ENCODE measurements at regions not wholly inside any gene's neighbourhood (a gene's known extent, or its start where the extent isn't known, plus 50 kb on each side); places are given as distances from the start of the nearest gene placed in this dataset.

DNA sequence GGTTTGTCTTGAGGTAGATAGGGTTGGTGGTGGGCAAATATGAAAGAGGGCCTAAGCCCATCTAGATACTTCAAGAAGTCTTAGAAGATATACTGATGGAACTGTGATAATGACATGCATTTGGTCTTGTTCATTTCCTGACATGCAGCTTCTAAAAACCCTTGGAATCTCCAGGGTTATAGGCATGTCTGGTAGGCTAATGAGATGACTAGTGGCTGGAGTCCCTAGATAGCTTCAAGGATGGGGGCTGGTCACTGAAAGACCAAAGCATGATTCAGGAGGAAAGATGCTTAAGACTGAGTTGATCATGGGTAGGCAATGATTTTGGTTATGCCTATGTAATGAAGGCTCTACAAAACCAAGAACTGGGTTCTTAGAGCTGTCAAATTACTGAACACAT lies 217.9 kb upstream of the MOCS1 start:
- H3K27ac Mint-ChIP-seq (ENCODE audit: unreplicated experiment) = no peak overlapping the region
- DNase-seq (ENCODE audit: low spot score) = no peak
- TF ChIP-seq, protein P1, sequence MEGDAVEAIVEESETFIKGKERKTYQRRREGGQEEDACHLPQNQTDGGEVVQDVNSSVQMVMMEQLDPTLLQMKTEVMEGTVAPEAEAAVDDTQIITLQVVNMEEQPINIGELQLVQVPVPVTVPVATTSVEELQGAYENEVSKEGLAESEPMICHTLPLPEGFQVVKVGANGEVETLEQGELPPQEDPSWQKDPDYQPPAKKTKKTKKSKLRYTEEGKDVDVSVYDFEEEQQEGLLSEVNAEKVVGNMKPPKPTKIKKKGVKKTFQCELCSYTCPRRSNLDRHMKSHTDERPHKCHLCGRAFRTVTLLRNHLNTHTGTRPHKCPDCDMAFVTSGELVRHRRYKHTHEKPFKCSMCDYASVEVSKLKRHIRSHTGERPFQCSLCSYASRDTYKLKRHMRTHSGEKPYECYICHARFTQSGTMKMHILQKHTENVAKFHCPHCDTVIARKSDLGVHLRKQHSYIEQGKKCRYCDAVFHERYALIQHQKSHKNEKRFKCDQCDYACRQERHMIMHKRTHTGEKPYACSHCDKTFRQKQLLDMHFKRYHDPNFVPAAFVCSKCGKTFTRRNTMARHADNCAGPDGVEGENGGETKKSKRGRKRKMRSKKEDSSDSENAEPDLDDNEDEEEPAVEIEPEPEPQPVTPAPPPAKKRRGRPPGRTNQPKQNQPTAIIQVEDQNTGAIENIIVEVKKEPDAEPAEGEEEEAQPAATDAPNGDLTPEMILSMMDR (IDR thresholded peaks at IDR 0.05; ENCODE audit: unreplicated experiment) = no peak
- no peaks in the 10 kb centered on the region for H3K36me3 Mint-ChIP-seq (ENCODE audit: low read depth, unreplicated experiment)
- no peaks in the 10 kb centered on the region for H3K9me3 Mint-ChIP-seq (ENCODE audit: unreplicated experiment)
- H3K4me3 Mint-ChIP-seq (ENCODE audit: unreplicated experiment) = no peak overlapping the region
- no peaks in the 10 kb centered on the region for H3K4me1 Mint-ChIP-seq (ENCODE audit: unreplicated experiment)
- H3K27me3 Mint-ChIP-seq (ENCODE audit: unreplicated experiment) = no peaks in the 10 kb centered on the region

DNA sequence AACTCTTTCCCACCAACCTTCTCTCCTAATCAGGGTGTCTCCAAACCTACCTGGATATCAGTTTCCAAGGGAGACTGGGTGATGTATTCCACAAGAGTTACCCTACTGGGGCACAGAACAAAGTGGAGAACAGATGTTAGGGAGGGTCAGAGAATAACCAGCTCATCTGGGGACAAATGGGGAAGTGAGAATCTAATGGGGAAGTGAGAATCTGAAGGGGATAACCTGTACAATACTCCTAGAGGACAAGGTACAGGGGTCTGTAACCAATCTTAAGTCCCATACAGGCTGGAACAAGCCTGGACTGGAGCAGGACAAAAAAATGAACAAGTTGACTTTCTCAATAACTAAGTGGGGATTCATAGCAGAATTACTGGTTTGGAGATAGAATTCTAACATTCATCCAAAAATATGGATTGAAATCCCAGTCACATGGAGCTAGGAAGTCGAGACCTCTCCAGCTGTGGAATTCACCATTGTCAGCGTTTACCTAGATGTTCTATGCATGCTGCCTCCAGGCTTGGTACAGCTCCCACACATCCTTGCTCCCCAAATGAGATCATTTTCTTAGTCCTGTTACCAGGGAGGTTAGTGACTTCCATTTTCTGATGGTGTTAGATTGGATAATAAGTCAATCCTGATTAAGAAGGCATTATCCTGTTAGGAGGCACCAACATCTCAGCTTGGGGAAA lies 214.8 kb upstream of the MOCS1 start:
- TF ChIP-seq, protein P1 (IDR thresholded peaks at IDR 0.05; ENCODE audit: unreplicated experiment) = no peak
- Mint-ChIP-seq H3K27ac (ENCODE audit: unreplicated experiment) (no peak overlapping the region), H3K27me3 (ENCODE audit: unreplicated experiment) (peaks cover 2% of the 10 kb centered on the region), H3K4me3 (ENCODE audit: unreplicated experiment) (no peak overlapping the region), H3K4me1 (ENCODE audit: unreplicated experiment) (no peaks in the 10 kb centered on the region), H3K36me3 (ENCODE audit: low read depth, unreplicated experiment) (no peaks in the 10 kb centered on the region), H3K9me3 (ENCODE audit: unreplicated experiment) (no peaks in the 10 kb centered on the region)
- no peak for DNase-seq (ENCODE audit: low spot score)

DNA sequence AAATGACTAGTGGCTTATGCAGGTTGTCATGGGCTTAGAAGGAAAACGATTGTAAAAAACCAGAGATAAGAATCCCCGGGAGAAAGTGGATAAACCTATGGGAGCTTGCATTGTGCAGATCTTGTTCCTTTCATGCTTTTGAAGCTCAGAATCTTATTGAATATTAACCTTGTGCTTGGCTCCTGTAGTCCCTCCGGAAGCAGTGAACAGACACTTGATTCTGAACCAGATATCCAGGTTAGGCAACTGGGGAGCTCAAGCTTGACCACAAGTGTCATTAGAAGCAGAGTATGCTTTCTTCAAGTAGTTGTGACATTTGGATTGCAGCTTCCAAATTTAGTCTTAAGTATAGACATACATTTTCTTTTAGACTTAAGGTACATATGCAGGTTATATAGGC lies 212.6 kb upstream of the MOCS1 start:
- DNase-seq (ENCODE audit: low spot score) = no peak
- no peaks in the 10 kb centered on the region for H3K36me3 Mint-ChIP-seq (ENCODE audit: low read depth, unreplicated experiment)
- H3K4me3 Mint-ChIP-seq (ENCODE audit: unreplicated experiment) = no peak overlapping the region
- no peaks in the 10 kb centered on the region for H3K9me3 Mint-ChIP-seq (ENCODE audit: unreplicated experiment)
- peaks cover 2% of the 10 kb centered on the region for H3K27me3 Mint-ChIP-seq (ENCODE audit: unreplicated experiment)
- no peak overlapping the region for H3K27ac Mint-ChIP-seq (ENCODE audit: unreplicated experiment)
- H3K4me1 Mint-ChIP-seq (ENCODE audit: unreplicated experiment) = no peaks in the 10 kb centered on the region
- TF ChIP-seq, protein P1 (IDR thresholded peaks at IDR 0.05; ENCODE audit: unreplicated experiment) = no peak

DNA sequence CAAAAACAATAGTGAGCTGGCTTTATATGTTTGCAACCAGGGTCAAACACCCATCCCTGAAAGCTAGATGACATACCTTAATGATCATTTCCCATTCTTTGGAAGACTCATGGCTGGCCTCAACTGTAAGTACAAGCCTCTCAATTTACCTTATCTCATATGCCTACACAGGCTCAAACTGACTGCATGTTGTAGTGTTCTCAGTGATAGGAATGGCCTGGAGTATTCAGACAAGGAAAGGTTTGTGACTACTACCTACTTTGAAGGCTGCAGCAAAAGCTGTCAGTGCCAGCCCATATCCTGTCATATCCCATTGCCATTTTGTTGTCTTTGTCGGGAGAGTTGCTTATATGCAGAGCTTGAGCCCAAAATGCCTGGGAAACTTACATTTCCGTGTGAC lies 205.2 kb upstream of the MOCS1 start:
- DNase-seq (ENCODE audit: low spot score) = no peak
- Mint-ChIP-seq H3K27me3 (ENCODE audit: unreplicated experiment) (no peaks in the 10 kb centered on the region), H3K4me3 (ENCODE audit: unreplicated experiment) (no peak overlapping the region), H3K36me3 (ENCODE audit: low read depth, unreplicated experiment) (no peaks in the 10 kb centered on the region), H3K27ac (ENCODE audit: unreplicated experiment) (no peak overlapping the region), H3K9me3 (ENCODE audit: unreplicated experiment) (no peaks in the 10 kb centered on the region), H3K4me1 (ENCODE audit: unreplicated experiment) (no peaks in the 10 kb centered on the region)
- TF ChIP-seq, protein P1 (IDR thresholded peaks at IDR 0.05; ENCODE audit: unreplicated experiment) = no peak

DNA sequence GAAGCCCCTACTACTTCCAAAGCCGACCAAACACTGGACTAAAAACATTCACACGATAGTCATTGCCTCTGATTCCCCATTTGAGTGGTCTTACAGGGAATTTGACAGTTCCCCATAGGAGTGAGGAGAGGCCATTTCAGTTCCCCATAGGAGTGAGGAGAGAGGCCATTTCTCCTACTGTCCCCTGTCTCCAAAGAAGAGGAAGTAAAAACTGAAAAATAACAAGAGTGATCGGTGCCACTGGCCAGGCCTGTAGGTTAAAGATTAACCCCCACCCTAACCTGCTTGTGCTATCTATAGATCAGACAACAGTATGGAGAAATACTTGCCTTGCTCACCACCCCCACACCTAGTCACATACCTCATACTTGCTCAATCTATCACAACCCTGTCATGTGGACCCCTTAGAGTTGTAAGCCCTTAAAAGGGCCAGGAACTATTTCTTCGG lies 204.0 kb upstream of the MOCS1 start:
- Mint-ChIP-seq H3K9me3 (ENCODE audit: unreplicated experiment) (no peaks in the 10 kb centered on the region), H3K36me3 (ENCODE audit: low read depth, unreplicated experiment) (no peaks in the 10 kb centered on the region), H3K27ac (ENCODE audit: unreplicated experiment) (no peak overlapping the region), H3K4me1 (ENCODE audit: unreplicated experiment) (no peaks in the 10 kb centered on the region), H3K27me3 (ENCODE audit: unreplicated experiment) (no peaks in the 10 kb centered on the region), H3K4me3 (ENCODE audit: unreplicated experiment) (no peak overlapping the region)
- TF ChIP-seq, protein P1 (IDR thresholded peaks at IDR 0.05; ENCODE audit: unreplicated experiment) = no peak
- no peak for DNase-seq (ENCODE audit: low spot score)
